ENCODE measurements at regions not wholly inside any gene's neighbourhood (a gene's known extent, or its start where the extent isn't known, plus 50 kb on each side); places are given as distances from the start of the nearest gene placed in this dataset.
"Not testable (repeated sequence)": the region's sequence is repeated elsewhere in the genome, so short reads cannot be mapped to it uniquely, and the experiment has no call there.

GRCh38 chr7:103244865-103245264, 52.4 kb upstream of the PMPCB start:
- FAIRE-seq; H3K4me1 ChIP-seq (ENCODE audit: control insufficient read depth in 3 of 3, insufficient read depth in 2 of 3, low read depth in 1 of 3, low read length in 2 of 3); H3K27me3 ChIP-seq (ENCODE audit: control insufficient read depth in 3 of 3, insufficient read depth in 3 of 3, low read length in 3 of 3); DNase-seq; H3K4me3 ChIP-seq (ENCODE audit: low read depth in 1 of 3, low read length in 3 of 3); H3K9me3 ChIP-seq (ENCODE audit: control insufficient read depth in 2 of 2, insufficient read depth in 1 of 2, low read depth in 1 of 2, low read length in 1 of 2); H3K36me3 ChIP-seq (ENCODE audit: control insufficient read depth in 3 of 3, insufficient read depth in 2 of 3, low read depth in 1 of 3, low read length in 3 of 3); H3K27ac ChIP-seq (ENCODE audit: low read depth in 1 of 3, low read length in 2 of 3): not testable (repeated sequence)
- 80 to 88% (median 83%) methylated on average over 9 of the region's 9 CpGs for WGBS, 3 donors

GRCh38 chr7:103240806-103241205, 56.4 kb upstream of the PMPCB start:
- DNase-seq (no peak), FAIRE-seq (no peak)
- no peaks in the 10 kb centered on the region for H3K36me3 ChIP-seq (ENCODE audit: control insufficient read depth in 3 of 3, insufficient read depth in 2 of 3, low read depth in 1 of 3, low read length in 3 of 3)
- H3K4me1 ChIP-seq (ENCODE audit: control insufficient read depth in 3 of 3, insufficient read depth in 2 of 3, low read depth in 1 of 3, low read length in 2 of 3): no peaks in the 10 kb centered on the region
- H3K27ac ChIP-seq (ENCODE audit: low read depth in 1 of 3, low read length in 2 of 3): no peak overlapping the region
- 43 to 70% (median 56%) methylated on average over 6 of the region's 6 CpGs for WGBS, 3 donors
- peaks cover 0 to 5% of the 10 kb centered on the region in 2 donors for H3K9me3 ChIP-seq (ENCODE audit: control insufficient read depth in 2 of 2, insufficient read depth in 1 of 2, low read depth in 1 of 2, low read length in 1 of 2)
- no peaks in the 10 kb centered on the region for H3K27me3 ChIP-seq (ENCODE audit: control insufficient read depth in 3 of 3, insufficient read depth in 3 of 3, low read length in 3 of 3)
- no peak overlapping the region for H3K4me3 ChIP-seq (ENCODE audit: low read depth in 1 of 3, low read length in 3 of 3)

GRCh38 chr7:103235824-103236223, 61.4 kb upstream of the PMPCB start:
- WGBS, 3 donors: 67 to 77% (median 69%) methylated on average over 3 to 4 of the region's 4 CpGs
- not testable (repeated sequence) for FAIRE-seq; H3K4me1 ChIP-seq (ENCODE audit: control insufficient read depth in 3 of 3, insufficient read depth in 2 of 3, low read depth in 1 of 3, low read length in 2 of 3); H3K4me3 ChIP-seq (ENCODE audit: low read depth in 1 of 3, low read length in 3 of 3); DNase-seq; H3K27ac ChIP-seq (ENCODE audit: low read depth in 1 of 3, low read length in 2 of 3); H3K9me3 ChIP-seq (ENCODE audit: control insufficient read depth in 2 of 2, insufficient read depth in 1 of 2, low read depth in 1 of 2, low read length in 1 of 2); H3K27me3 ChIP-seq (ENCODE audit: control insufficient read depth in 3 of 3, insufficient read depth in 3 of 3, low read length in 3 of 3); H3K36me3 ChIP-seq (ENCODE audit: control insufficient read depth in 3 of 3, insufficient read depth in 2 of 3, low read depth in 1 of 3, low read length in 3 of 3)

- FAIRE-seq; H3K27me3 ChIP-seq (ENCODE audit: control insufficient read depth in 3 of 3, insufficient read depth in 3 of 3, low read length in 3 of 3): not testable (repeated sequence)
These were observed 62.4 kb upstream of the PMPCB start for GRCh38 chr7:103234877-103235276.

GRCh38 chr7:103227787-103228186, 69.4 kb upstream of the PMPCB start:
- not testable (repeated sequence) for H3K36me3 ChIP-seq (ENCODE audit: control insufficient read depth in 3 of 3, insufficient read depth in 2 of 3, low read depth in 1 of 3, low read length in 3 of 3); H3K4me3 ChIP-seq (ENCODE audit: low read depth in 1 of 3, low read length in 3 of 3); H3K4me1 ChIP-seq (ENCODE audit: control insufficient read depth in 3 of 3, insufficient read depth in 2 of 3, low read depth in 1 of 3, low read length in 2 of 3); DNase-seq; H3K9me3 ChIP-seq (ENCODE audit: control insufficient read depth in 2 of 2, insufficient read depth in 1 of 2, low read depth in 1 of 2, low read length in 1 of 2); H3K27ac ChIP-seq (ENCODE audit: low read depth in 1 of 3, low read length in 2 of 3); H3K27me3 ChIP-seq (ENCODE audit: control insufficient read depth in 3 of 3, insufficient read depth in 3 of 3, low read length in 3 of 3)
- FAIRE-seq: peak; percentile 61
- 50 to 80% (median 77%) methylated on average over 1 of the region's 1 CpG for WGBS, 3 donors

More at GRCh38 chr7:103234877-103235276, 62.4 kb upstream of the PMPCB start:
- DNase-seq; H3K9me3 ChIP-seq (ENCODE audit: control insufficient read depth in 2 of 2, insufficient read depth in 1 of 2, low read depth in 1 of 2, low read length in 1 of 2); H3K27ac ChIP-seq (ENCODE audit: low read depth in 1 of 3, low read length in 2 of 3); H3K36me3 ChIP-seq (ENCODE audit: control insufficient read depth in 3 of 3, insufficient read depth in 2 of 3, low read depth in 1 of 3, low read length in 3 of 3); H3K4me1 ChIP-seq (ENCODE audit: control insufficient read depth in 3 of 3, insufficient read depth in 2 of 3, low read depth in 1 of 3, low read length in 2 of 3); H3K4me3 ChIP-seq (ENCODE audit: low read depth in 1 of 3, low read length in 3 of 3): not testable (repeated sequence)
- WGBS, 3 donors: 95 to 100% (median 96%) methylated on average over 2 of the region's 2 CpGs

- not testable (repeated sequence) for H3K27me3 ChIP-seq (ENCODE audit: control insufficient read depth in 3 of 3, insufficient read depth in 3 of 3, low read length in 3 of 3); H3K4me3 ChIP-seq (ENCODE audit: low read depth in 1 of 3, low read length in 3 of 3); H3K36me3 ChIP-seq (ENCODE audit: control insufficient read depth in 3 of 3, insufficient read depth in 2 of 3, low read depth in 1 of 3, low read length in 3 of 3); H3K27ac ChIP-seq (ENCODE audit: low read depth in 1 of 3, low read length in 2 of 3); DNase-seq; FAIRE-seq; H3K4me1 ChIP-seq (ENCODE audit: control insufficient read depth in 3 of 3, insufficient read depth in 2 of 3, low read depth in 1 of 3, low read length in 2 of 3); H3K9me3 ChIP-seq (ENCODE audit: control insufficient read depth in 2 of 2, insufficient read depth in 1 of 2, low read depth in 1 of 2, low read length in 1 of 2)
- 81 to 100% (median 94%) methylated on average over 1 of the region's 1 CpG for WGBS, 3 donors
These were observed 71.4 kb upstream of the PMPCB start for GRCh38 chr7:103225798-103226197.

- H3K27ac ChIP-seq (ENCODE audit: low read depth in 1 of 3, low read length in 2 of 3); DNase-seq; H3K36me3 ChIP-seq (ENCODE audit: control insufficient read depth in 3 of 3, insufficient read depth in 2 of 3, low read depth in 1 of 3, low read length in 3 of 3); H3K4me1 ChIP-seq (ENCODE audit: control insufficient read depth in 3 of 3, insufficient read depth in 2 of 3, low read depth in 1 of 3, low read length in 2 of 3); H3K9me3 ChIP-seq (ENCODE audit: control insufficient read depth in 2 of 2, insufficient read depth in 1 of 2, low read depth in 1 of 2, low read length in 1 of 2); H3K4me3 ChIP-seq (ENCODE audit: low read depth in 1 of 3, low read length in 3 of 3); H3K27me3 ChIP-seq (ENCODE audit: control insufficient read depth in 3 of 3, insufficient read depth in 3 of 3, low read length in 3 of 3); FAIRE-seq: not testable (repeated sequence)
- WGBS, 3 donors: 82 to 97% (median 88%) methylated on average over 3 of the region's 3 CpGs
These were observed 74.2 kb upstream of the NAPEPLD start for GRCh38 chr7:103223065-103223464.

GRCh38 chr7:103211049-103211448, 62.1 kb upstream of the NAPEPLD start:
- not testable (repeated sequence) for FAIRE-seq; DNase-seq; H3K4me1 ChIP-seq (ENCODE audit: control insufficient read depth in 3 of 3, insufficient read depth in 2 of 3, low read depth in 1 of 3, low read length in 2 of 3); H3K27ac ChIP-seq (ENCODE audit: low read depth in 1 of 3, low read length in 2 of 3); H3K4me3 ChIP-seq (ENCODE audit: low read depth in 1 of 3, low read length in 3 of 3); H3K36me3 ChIP-seq (ENCODE audit: control insufficient read depth in 3 of 3, insufficient read depth in 2 of 3, low read depth in 1 of 3, low read length in 3 of 3); H3K27me3 ChIP-seq (ENCODE audit: control insufficient read depth in 3 of 3, insufficient read depth in 3 of 3, low read length in 3 of 3); H3K9me3 ChIP-seq (ENCODE audit: control insufficient read depth in 2 of 2, insufficient read depth in 1 of 2, low read depth in 1 of 2, low read length in 1 of 2)
- 47 to 68% (median 64%) methylated on average over 6 of the region's 6 CpGs for WGBS, 3 donors

- not testable (repeated sequence) for H3K4me1 ChIP-seq (ENCODE audit: control insufficient read depth in 3 of 3, insufficient read depth in 2 of 3, low read depth in 1 of 3, low read length in 2 of 3); H3K27me3 ChIP-seq (ENCODE audit: control insufficient read depth in 3 of 3, insufficient read depth in 3 of 3, low read length in 3 of 3); H3K9me3 ChIP-seq (ENCODE audit: control insufficient read depth in 2 of 2, insufficient read depth in 1 of 2, low read depth in 1 of 2, low read length in 1 of 2); H3K36me3 ChIP-seq (ENCODE audit: control insufficient read depth in 3 of 3, insufficient read depth in 2 of 3, low read depth in 1 of 3, low read length in 3 of 3); FAIRE-seq; H3K4me3 ChIP-seq (ENCODE audit: low read depth in 1 of 3, low read length in 3 of 3)
- peak overlapping the region in 1 of 3 donors; percentile 33 for H3K27ac ChIP-seq (ENCODE audit: low read depth in 1 of 3, low read length in 2 of 3)
- 46 to 72% (median 57%) methylated on average over 3 of the region's 3 CpGs for WGBS, 3 donors
- DNase-seq: peak; percentile 49 to 69
These were observed 50.3 kb upstream of the NAPEPLD start for GRCh38 chr7:103199191-103199590.
